OCI-LY3 (cell line): ENCODE measurements at regions not wholly inside any gene's neighbourhood (a gene's known extent, or its start where the extent isn't known, plus 50 kb on each side); places are given as distances from the start of the nearest gene placed in this dataset.

Experiments used
- CTCF ChIP-seq: fragments of 200-600, 300-600 bp; sonication (generic); IDR thresholded peaks from 2 replicates; pipeline ENCODE4 v1.5.1; 2014; ENCODE audit warnings: antibody characterized with exemption, low read length, low read depth
- EZH2phosphoT487 ChIP-seq: fragments of 200-600 bp; shearing (Covaris generic); IDR thresholded peaks from 2 replicates; pipeline ENCODE4 v1.6.1; 2018; ENCODE audit warnings: antibody characterized with exemption, mixed run types, low read depth

GRCh38 chr2:120678926-120679325 is 56.7 kb upstream of the GLI2 start:
- no peak for TF ChIP-seq CTCF
- no peak for TF ChIP-seq EZH2phosphoT487
